ENCODE measurements at regions not wholly inside any gene's neighbourhood (a gene's known extent, or its start where the extent isn't known, plus 50 kb on each side); places are given as distances from the start of the nearest gene placed in this dataset.

DNA sequence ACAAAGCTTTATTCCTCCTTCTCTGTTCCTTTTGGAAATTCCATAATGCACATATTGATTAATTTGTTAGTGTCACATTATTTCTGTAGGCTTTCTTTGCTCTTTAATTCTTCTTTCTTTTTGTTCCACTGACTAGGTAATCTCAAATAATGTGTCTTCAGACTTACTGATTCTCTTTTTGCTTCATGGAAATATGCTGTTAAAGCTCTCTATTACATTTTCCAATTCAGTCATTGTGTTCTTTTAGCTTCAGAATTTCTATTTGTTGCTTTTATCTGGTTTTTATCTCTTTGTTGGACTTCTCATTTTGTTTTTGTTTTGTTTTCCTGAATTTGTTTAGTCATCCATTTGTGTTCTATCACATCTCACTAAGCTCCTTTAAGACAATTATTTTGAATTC lies 147.0 kb upstream of the EOMES start:
- ChIA-PET POLR2A (no interaction called here), CTCF (no interaction called here)
- Mint-ChIP-seq H3K9me3 (ENCODE audit: low read depth) (peaks cover 12% of the 10 kb centered on the region), H3K36me3 (ENCODE audit: low read depth) (peaks cover 6% of the 10 kb centered on the region), H3K4me3 (no peak overlapping the region), H3K27me3 (no peaks in the 10 kb centered on the region), H3K4me1 (no peaks in the 10 kb centered on the region), H3K27ac (no peak overlapping the region)
- intact Hi-C loops (cut with DNase I, micrococcal nuclease), result no loop called here
- DNase-seq (no peak), ATAC-seq (no peak)

DNA sequence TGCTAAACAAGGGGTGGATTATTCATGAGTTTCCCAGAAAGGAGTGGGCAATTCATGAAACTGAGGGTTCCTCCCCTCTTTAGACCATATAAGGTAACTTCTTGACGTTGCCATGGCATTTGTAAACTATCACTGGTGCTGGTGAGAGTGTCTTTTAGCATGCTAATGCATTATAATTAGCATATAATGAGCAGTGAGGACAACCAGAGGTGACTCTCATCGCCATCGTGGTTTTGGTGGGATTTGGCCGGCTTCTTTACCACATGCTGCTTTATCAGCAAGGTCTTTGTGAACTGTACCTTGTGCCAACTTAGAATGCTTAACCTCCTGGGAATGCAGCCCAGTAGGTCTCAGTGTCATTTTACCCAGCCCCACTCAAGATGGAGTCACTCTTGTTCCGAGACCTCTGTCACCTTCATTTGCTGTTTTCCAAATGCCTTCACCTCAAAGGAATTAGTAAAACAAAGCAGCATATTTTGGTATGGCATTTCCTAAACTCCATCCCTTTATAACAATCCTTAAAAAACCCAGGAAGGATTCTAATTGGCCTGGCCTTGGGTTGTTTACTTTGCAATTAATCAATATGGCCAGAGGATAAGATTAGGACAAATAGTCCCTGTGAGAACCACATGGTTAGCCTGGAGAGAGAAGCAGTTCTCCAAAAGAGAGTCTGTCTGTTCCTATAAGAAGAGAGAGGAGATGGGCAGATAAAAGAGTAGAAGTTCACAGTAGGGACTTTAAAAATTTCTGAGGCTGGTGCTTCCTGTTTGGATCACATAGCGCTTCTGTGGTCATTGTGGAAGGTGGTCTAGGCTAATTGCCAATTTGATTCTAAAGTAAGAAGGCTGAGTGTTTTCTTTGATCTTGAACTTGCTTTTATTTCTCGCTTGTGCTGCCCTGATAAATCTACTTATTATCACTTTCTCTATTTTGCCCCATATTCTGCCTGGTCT lies 155.2 kb upstream of the EOMES start:
- POLR2A ChIA-PET, result no interaction called here
- H3K4me1 Mint-ChIP-seq, result peaks cover 53% of the 10 kb centered on the region
- peak overlapping the region; percentile 77 for H3K27ac Mint-ChIP-seq
- CTCF ChIA-PET, result no interaction called here
- intact Hi-C loops (cut with DNase I, micrococcal nuclease), result no loop called here
- DNase-seq (peak; percentile 14), ATAC-seq (no peak)
- H3K36me3 Mint-ChIP-seq (ENCODE audit: low read depth), result no peaks in the 10 kb centered on the region
- peaks cover 2% of the 10 kb centered on the region for H3K9me3 Mint-ChIP-seq (ENCODE audit: low read depth)
- no peaks in the 10 kb centered on the region for H3K27me3 Mint-ChIP-seq
- H3K4me3 Mint-ChIP-seq, result no peak overlapping the region

DNA sequence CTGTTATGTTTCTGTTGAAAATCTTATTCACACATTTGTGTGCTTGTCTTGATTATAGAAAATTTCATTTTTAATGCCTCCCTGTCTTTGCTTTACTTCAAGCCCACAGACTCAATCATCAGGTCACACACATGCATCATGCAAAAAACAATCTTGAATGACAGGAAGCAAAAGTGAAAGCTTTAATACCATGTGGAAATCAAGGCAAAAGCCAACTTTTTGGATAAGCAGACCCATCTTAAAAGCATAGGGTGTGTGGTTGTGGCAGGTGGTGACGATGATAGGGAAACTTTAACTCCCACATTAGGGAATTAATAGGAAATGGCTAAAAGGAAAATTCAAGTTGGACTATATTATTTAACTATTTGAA lies 155.9 kb upstream of the EOMES start:
- CTCF ChIA-PET, result no interaction called here
- peak overlapping the region; percentile 77 for H3K27ac Mint-ChIP-seq
- H3K4me3 Mint-ChIP-seq, result no peak overlapping the region
- no peaks in the 10 kb centered on the region for H3K36me3 Mint-ChIP-seq (ENCODE audit: low read depth)
- intact Hi-C loops (cut with DNase I, micrococcal nuclease), result no loop called here
- POLR2A ChIA-PET, result no interaction called here
- peaks cover 2% of the 10 kb centered on the region for H3K9me3 Mint-ChIP-seq (ENCODE audit: low read depth)
- peaks cover 58% of the 10 kb centered on the region for H3K4me1 Mint-ChIP-seq
- DNase-seq (no peak), ATAC-seq (no peak)
- H3K27me3 Mint-ChIP-seq, result no peaks in the 10 kb centered on the region

DNA sequence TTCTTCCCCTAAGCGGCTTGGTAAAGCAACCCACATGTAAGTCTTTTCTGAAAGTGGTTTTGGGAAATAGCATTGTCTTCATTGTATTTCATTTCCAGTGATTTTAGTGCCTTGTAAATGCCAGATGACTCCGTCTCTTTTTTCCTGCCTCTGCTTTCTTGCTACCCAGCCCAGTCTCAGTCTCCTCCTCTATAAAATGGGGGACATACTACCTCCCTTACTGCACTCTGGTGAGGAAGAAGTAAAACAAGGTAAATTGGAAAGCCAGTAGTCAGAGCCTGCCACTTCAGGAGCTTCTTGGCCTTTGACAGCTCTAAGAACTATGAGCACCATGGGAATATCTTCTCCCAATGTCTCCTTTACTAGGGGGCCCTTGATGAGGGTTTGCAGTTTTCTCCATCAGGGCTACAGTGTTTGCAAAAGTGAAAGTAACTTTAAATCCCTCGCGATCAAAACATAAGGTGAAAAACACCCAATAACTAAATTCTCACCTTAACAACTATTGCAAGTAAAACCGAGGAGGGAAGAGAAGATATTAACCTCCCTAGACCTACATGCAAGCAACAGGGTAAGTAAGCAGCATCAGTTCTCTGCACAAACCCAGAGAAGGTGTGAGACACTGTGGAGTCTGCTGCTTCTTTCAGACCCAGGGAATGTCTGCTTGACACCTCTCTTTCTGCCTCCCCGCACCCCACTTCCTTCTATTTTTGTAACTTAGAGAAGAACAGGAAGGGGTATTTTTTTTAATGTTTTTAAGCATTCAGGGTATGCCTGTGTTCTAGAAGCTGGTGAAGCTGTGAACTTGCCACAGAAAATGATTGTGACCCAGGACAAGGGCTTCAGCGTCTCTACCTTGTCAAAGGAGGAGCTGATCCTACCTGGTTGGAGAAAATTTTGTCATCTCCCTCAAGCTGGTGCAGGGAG lies 159.1 kb upstream of the EOMES start:
- ATAC-seq, result peak; percentile 60

DNA sequence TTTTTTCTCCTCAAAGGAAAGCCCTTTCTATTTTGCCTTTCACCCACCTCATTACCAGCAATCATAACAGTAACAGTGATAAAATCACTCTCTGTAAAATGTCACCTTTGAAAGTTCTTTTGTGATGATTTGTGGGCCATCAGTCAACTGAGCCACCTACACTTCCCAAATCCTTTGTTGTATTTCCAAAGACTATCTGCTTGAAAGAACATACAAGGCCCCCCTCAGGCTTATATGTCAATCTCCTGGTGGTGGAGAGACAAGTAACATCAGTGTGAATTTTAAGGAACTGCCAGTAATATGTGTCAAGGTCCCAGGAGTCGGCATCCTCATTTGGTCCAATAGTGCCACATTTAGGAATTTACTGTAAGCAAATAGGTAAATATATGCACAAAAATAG lies 161.1 kb upstream of the EOMES start:
- ChIA-PET CTCF (no interaction called here), POLR2A (no interaction called here)
- ATAC-seq, result no peak
- no peak for DNase-seq
- intact Hi-C loops (cut with DNase I, micrococcal nuclease), result loop anchor here (5.0 to 10.0 kb wide), 2 partner anchors 158 to 359 kb away; partner anchors contain the start of genes CMC1 (in 1 of the 2) and EOMES (in 1 of the 2)
- peaks cover 42% of the 10 kb centered on the region for H3K4me1 Mint-ChIP-seq
- H3K27me3 Mint-ChIP-seq, result no peaks in the 10 kb centered on the region
- H3K27ac Mint-ChIP-seq, result no peak overlapping the region
- peaks cover 2% of the 10 kb centered on the region for H3K9me3 Mint-ChIP-seq (ENCODE audit: low read depth)
- H3K4me3 Mint-ChIP-seq, result no peak overlapping the region
- H3K36me3 Mint-ChIP-seq (ENCODE audit: low read depth), result no peaks in the 10 kb centered on the region

More for the DNA sequence above, 159.1 kb upstream of the EOMES start:
- peak; percentile 38 for DNase-seq
- Mint-ChIP-seq H3K4me3 (peak overlapping the region; percentile 71), H3K9me3 (ENCODE audit: low read depth) (peaks cover 2% of the 10 kb centered on the region), H3K4me1 (peaks cover 57% of the 10 kb centered on the region), H3K36me3 (ENCODE audit: low read depth) (no peaks in the 10 kb centered on the region), H3K27me3 (no peaks in the 10 kb centered on the region), H3K27ac (peak overlapping the region; percentile 79)
- CTCF ChIA-PET, result interaction anchor here (1.0 kb wide), 1 partner anchor 8 kb away, joined by 3 read pairs; no protein-coding TSS in a partner anchor
- intact Hi-C loops (cut with DNase I, micrococcal nuclease), result loop anchor here (1.0 to 10.0 kb wide), 3 partner anchors 19 to 361 kb away; partner anchors contain the start of genes CMC1 (in 1 of the 2) and EOMES (in 1 of the 2)
- POLR2A ChIA-PET, result no interaction called here

DNA sequence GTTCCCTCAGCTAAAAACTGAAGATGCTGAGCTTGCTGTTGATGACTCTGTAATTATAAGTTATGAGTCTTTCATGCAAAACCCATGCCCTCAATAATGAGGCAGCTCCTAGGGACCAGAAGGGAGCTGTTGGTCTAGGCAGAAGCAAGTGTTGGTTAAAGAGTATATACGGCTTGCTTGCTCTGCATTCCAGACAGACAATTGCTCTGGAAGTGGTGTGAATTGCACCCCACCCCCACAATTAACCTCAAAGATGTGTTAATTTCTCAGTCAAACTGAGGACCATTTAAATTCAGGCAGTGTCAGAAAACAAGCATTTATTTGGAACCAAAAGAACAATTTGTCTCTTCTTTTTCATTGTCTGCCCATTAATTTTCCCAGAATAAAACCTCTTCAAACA lies 163.5 kb upstream of the EOMES start:
- Mint-ChIP-seq H3K9me3 (ENCODE audit: low read depth) (no peaks in the 10 kb centered on the region), H3K27ac (no peak overlapping the region), H3K27me3 (no peaks in the 10 kb centered on the region), H3K4me1 (peaks cover 23% of the 10 kb centered on the region), H3K36me3 (ENCODE audit: low read depth) (no peaks in the 10 kb centered on the region), H3K4me3 (no peak overlapping the region)
- intact Hi-C loops (cut with DNase I, micrococcal nuclease), result loop anchor here in 1 of 2 experiments (10.0 kb wide), 1 partner anchor 161 kb away; the partner anchor contains the start of gene EOMES
- CTCF ChIA-PET, result interaction anchor here (1.7 kb wide), 1 partner anchor 225 kb away, joined by 7 read pairs; no protein-coding TSS in a partner anchor
- POLR2A ChIA-PET, result no interaction called here
- DNase-seq, result no peak
- no peak for ATAC-seq

DNA sequence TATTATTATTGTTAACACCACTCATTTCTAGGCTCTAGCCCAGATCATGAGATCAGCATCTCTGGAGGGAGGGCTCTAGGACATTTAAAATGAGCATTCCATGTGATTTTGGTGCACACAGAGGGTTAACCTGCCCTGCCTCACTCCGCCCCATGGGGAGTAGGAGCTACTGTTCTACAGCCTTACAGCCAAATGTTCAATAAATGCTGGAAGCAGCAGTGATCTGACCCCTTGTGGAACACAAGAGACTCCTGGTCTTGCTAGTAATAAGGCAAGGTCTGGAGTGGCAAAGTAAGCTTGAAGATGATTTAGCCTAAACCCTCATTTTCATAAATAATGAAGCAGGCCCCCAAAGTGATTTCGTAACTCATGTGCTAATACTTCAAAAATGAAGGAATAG lies 166.4 kb upstream of the EOMES start:
- ChIA-PET CTCF (no interaction called here), POLR2A (no interaction called here)
- Mint-ChIP-seq H3K36me3 (ENCODE audit: low read depth) (peaks cover 11% of the 10 kb centered on the region), H3K4me1 (peaks cover 2% of the 10 kb centered on the region), H3K27me3 (no peaks in the 10 kb centered on the region), H3K9me3 (ENCODE audit: low read depth) (peaks cover 13% of the 10 kb centered on the region), H3K4me3 (no peak overlapping the region), H3K27ac (no peak overlapping the region)
- no peak for DNase-seq
- no peak for ATAC-seq
- intact Hi-C loops (cut with DNase I, micrococcal nuclease), result loop anchor here in 1 of 2 experiments (10.0 kb wide), 1 partner anchor 164 kb away; the partner anchor contains the start of gene EOMES

DNA sequence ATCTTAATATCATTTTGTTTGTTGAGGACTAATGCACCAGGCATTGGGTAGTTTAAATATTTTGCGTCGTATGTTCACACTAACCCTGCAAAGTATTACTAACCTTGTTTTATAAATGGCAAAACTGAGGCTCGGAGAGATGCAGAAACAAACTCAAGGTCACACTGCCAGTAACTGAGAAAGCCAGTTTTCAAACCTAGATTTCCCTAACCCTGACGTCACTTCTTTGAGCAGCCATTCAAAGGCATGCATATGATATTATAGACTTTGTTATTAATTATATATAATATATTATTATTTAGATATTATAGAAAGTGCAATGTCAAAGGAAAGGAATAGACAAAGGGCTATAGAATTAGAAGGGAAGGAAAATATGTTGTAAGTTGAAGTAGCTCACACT lies 167.6 kb upstream of the EOMES start:
- Mint-ChIP-seq H3K36me3 (ENCODE audit: low read depth) (peaks cover 11% of the 10 kb centered on the region), H3K4me1 (peaks cover 2% of the 10 kb centered on the region), H3K27me3 (no peaks in the 10 kb centered on the region), H3K4me3 (no peak overlapping the region), H3K27ac (no peak overlapping the region), H3K9me3 (ENCODE audit: low read depth) (peaks cover 17% of the 10 kb centered on the region)
- DNase-seq, result no peak
- ATAC-seq, result no peak
- intact Hi-C loops (cut with DNase I, micrococcal nuclease), result loop anchor here in 1 of 2 experiments (10.0 kb wide), 1 partner anchor 165 kb away; the partner anchor contains the start of gene EOMES
- ChIA-PET POLR2A (no interaction called here), CTCF (no interaction called here)

DNA sequence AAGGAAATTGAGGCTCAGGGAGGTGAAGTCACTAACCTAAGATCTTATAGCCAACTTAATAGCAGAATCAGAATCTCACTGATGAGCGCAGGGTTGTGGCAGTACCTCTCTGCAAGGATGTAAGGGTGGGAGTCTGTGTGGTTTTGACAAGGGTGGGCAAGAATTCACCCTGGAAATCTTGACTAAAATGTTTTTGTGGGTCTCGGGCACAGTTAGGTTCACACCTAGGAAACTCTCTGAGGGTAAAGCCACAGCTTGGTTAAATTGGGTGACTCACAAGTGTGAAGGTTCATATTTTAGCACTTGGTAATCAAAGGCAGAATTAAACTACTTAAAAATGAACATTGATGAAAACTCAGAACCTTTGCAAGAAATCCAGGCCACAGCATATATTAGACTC lies 178.2 kb upstream of the EOMES start:
- intact Hi-C loops (cut with DNase I, micrococcal nuclease), result loop anchor here (1.0 to 10.0 kb wide), 3 partner anchors 19 to 186 kb away; no protein-coding TSS in a partner anchor
- peak; percentile 76 for ATAC-seq
- H3K4me1 Mint-ChIP-seq, result peaks cover 43% of the 10 kb centered on the region
- no peaks in the 10 kb centered on the region for H3K36me3 Mint-ChIP-seq (ENCODE audit: low read depth)
- POLR2A ChIA-PET, result no interaction called here
- peak; percentile 26 for DNase-seq
- no peak overlapping the region for H3K27ac Mint-ChIP-seq
- H3K27me3 Mint-ChIP-seq, result no peaks in the 10 kb centered on the region
- no peak overlapping the region for H3K4me3 Mint-ChIP-seq
- H3K9me3 Mint-ChIP-seq (ENCODE audit: low read depth), result peaks cover 6% of the 10 kb centered on the region
- CTCF ChIA-PET, result no interaction called here

DNA sequence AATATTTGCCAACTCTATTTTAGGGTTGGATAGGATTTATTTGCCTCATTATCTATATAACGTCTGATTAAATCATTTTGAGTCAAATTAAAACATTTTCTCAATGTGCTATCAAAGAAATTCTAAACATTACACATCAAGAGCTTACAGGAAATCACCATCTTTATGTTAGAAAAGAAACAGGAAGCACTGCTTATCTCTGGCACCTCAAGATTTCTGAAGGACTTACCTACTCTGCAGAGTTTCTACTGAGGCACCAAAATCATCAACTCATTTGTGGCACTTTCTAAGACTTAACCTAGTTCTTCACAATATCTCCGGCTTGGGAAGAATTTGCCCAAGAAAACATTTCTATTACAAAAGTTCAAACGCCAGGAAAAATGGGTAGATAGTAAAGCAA lies 181.3 kb upstream of the EOMES start:
- Mint-ChIP-seq H3K27ac (peak overlapping the region; percentile 86), H3K4me3 (no peak overlapping the region), H3K27me3 (no peaks in the 10 kb centered on the region), H3K36me3 (ENCODE audit: low read depth) (no peaks in the 10 kb centered on the region), H3K4me1 (peaks cover 42% of the 10 kb centered on the region), H3K9me3 (ENCODE audit: low read depth) (no peaks in the 10 kb centered on the region)
- intact Hi-C loops (cut with DNase I, micrococcal nuclease), result loop anchor here (5.0 to 10.0 kb wide), 2 partner anchors 149 to 189 kb away; no protein-coding TSS in a partner anchor
- ChIA-PET POLR2A (no interaction called here), CTCF (no interaction called here)
- no peak for DNase-seq
- ATAC-seq, result peak; percentile 34

DNA sequence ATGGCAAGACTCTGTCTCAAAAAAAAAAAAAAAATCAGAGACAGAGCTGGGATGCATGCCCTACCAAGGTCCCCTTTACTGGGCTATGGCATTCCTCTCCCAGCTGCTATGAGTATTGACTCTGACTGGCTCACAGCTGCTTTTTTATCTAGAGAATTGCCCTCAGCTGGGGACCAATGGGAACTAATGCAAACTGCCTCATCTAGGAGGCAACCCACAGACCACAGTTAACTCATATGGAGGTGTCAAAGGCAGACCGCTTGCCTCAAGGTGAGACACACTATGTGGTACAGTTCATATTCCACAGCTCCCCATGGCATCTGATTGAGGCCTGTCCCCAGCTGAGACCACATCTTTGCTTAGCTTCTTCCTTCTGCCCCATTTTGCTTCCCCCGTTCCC lies 183.5 kb upstream of the EOMES start:
- no peaks in the 10 kb centered on the region for H3K9me3 Mint-ChIP-seq (ENCODE audit: low read depth)
- ATAC-seq (peak; percentile 72), DNase-seq (peak; percentile 15)
- H3K4me3 Mint-ChIP-seq, result no peak overlapping the region
- no peaks in the 10 kb centered on the region for H3K36me3 Mint-ChIP-seq (ENCODE audit: low read depth)
- H3K27ac Mint-ChIP-seq, result no peak overlapping the region
- ChIA-PET CTCF (no interaction called here), POLR2A (no interaction called here)
- H3K4me1 Mint-ChIP-seq, result peaks cover 33% of the 10 kb centered on the region
- intact Hi-C loops (cut with DNase I, micrococcal nuclease), result loop anchor here in 1 of 2 experiments (10.0 kb wide), 1 partner anchor 191 kb away; no protein-coding TSS in a partner anchor
- no peaks in the 10 kb centered on the region for H3K27me3 Mint-ChIP-seq
